IgD-negative memory B cell (primary cell): ENCODE measurements at regions not wholly inside any gene's neighbourhood (a gene's known extent, or its start where the extent isn't known, plus 50 kb on each side); places are given as distances from the start of the nearest gene placed in this dataset.

Experiments used
- H3K27ac Mint-ChIP-seq, 3 donors: one replicate each; pipeline ENCODE4 v1.8.0; 2020 to 2022; ENCODE audit warnings: mild to moderate bottlenecking in 3 of 3, mixed read lengths in 3 of 3, moderate library complexity in 1 of 3
- H3K27me3 Mint-ChIP-seq: one replicate; pipeline ENCODE4 v1.8.0; 2021; ENCODE audit warnings: mixed read lengths
- H3K36me3 Mint-ChIP-seq: one replicate; pipeline ENCODE4 v1.8.0; 2020; ENCODE audit warnings: mild to moderate bottlenecking, mixed read lengths
- H3K4me1 Mint-ChIP-seq, 3 donors: one replicate each; pipeline ENCODE4 v1.8.0; 2020 to 2022; ENCODE audit warnings: mixed read lengths in 3 of 3, mild to moderate bottlenecking in 1 of 3
- H3K4me3 Mint-ChIP-seq, 4 donors: one replicate each; pipeline ENCODE4 v1.8.0; 2020 to 2022; ENCODE audit warnings: mild to moderate bottlenecking in 4 of 4, mixed read lengths in 4 of 4, moderate library complexity in 3 of 4
- H3K9me3 Mint-ChIP-seq, 3 donors: one replicate each; pipeline ENCODE4 v1.8.0; 2020 to 2021; ENCODE audit warnings: mixed read lengths in 3 of 3, mild to moderate bottlenecking in 1 of 3

GRCh38 chr3:159520638-159521037 lies 468.0 kb upstream of the IL12A start:
- Mint-ChIP-seq H3K27ac (no peak overlapping the region), H3K4me1 (no peaks in the 10 kb centered on the region), H3K36me3 (no peaks in the 10 kb centered on the region), H3K4me3 (no peak overlapping the region), H3K9me3 (no peaks in the 10 kb centered on the region), H3K27me3 (no peaks in the 10 kb centered on the region)

- Mint-ChIP-seq H3K27me3 (no peaks in the 10 kb centered on the region), H3K27ac (no peak overlapping the region), H3K4me1 (no peaks in the 10 kb centered on the region), H3K4me3 (no peak overlapping the region), H3K9me3 (no peaks in the 10 kb centered on the region), H3K36me3 (no peaks in the 10 kb centered on the region)
Observed at GRCh38 chr3:159522276-159522675, 466.4 kb upstream of the IL12A start.

GRCh38 chr3:159528251-159528895 lies 460.3 kb upstream of the IL12A start:
- H3K27me3 Mint-ChIP-seq, result no peaks in the 10 kb centered on the region

DNA sequence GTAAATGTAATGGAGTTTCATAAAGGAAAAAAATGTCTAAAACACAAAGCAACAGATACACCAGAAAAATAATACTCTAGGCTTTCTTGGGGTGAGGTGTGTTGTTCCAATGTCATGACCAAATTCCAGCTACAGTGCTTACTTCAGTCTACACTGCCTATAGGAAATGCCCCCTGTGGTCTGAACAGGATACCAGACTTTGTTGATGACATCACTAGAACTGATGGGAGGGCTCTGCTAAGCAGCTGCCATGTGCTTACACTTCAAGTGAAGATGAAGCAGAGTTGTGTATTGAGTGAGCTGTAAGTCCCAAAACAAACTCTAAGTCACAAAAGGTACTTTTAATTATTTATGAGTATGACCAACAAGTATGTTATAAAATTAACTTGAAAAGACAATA lies 456.1 kb upstream of the IL12A start:
- Mint-ChIP-seq H3K4me3 (no peak overlapping the region), H3K4me1 (peaks cover 0 to 1% (median 0%) of the 10 kb centered on the region in 3 donors), H3K27me3 (no peaks in the 10 kb centered on the region), H3K36me3 (no peaks in the 10 kb centered on the region), H3K9me3 (no peaks in the 10 kb centered on the region), H3K27ac (no peak overlapping the region)

More at GRCh38 chr3:159528251-159528895, 460.3 kb upstream of the IL12A start:
- no peak overlapping the region for H3K4me3 Mint-ChIP-seq
- H3K36me3 Mint-ChIP-seq, result no peaks in the 10 kb centered on the region
- no peak overlapping the region for H3K27ac Mint-ChIP-seq
- no peaks in the 10 kb centered on the region for H3K9me3 Mint-ChIP-seq
- peaks cover 0 to 1% (median 0%) of the 10 kb centered on the region in 3 donors for H3K4me1 Mint-ChIP-seq

GRCh38 chr3:159534496-159534895 lies 454.1 kb upstream of the IL12A start:
- no peak overlapping the region for H3K27ac Mint-ChIP-seq
- H3K27me3 Mint-ChIP-seq, result no peaks in the 10 kb centered on the region
- H3K36me3 Mint-ChIP-seq, result no peaks in the 10 kb centered on the region
- H3K4me1 Mint-ChIP-seq, result peaks cover 0 to 1% (median 0%) of the 10 kb centered on the region in 3 donors
- no peaks in the 10 kb centered on the region for H3K9me3 Mint-ChIP-seq
- H3K4me3 Mint-ChIP-seq, result no peak overlapping the region

- no peaks in the 10 kb centered on the region for H3K9me3 Mint-ChIP-seq
- H3K4me1 Mint-ChIP-seq, result no peaks in the 10 kb centered on the region
- no peak overlapping the region for H3K4me3 Mint-ChIP-seq
- H3K27me3 Mint-ChIP-seq, result no peaks in the 10 kb centered on the region
- no peak overlapping the region for H3K27ac Mint-ChIP-seq
- no peaks in the 10 kb centered on the region for H3K36me3 Mint-ChIP-seq
Observed at GRCh38 chr3:159536876-159537275, 451.8 kb upstream of the IL12A start.

DNA sequence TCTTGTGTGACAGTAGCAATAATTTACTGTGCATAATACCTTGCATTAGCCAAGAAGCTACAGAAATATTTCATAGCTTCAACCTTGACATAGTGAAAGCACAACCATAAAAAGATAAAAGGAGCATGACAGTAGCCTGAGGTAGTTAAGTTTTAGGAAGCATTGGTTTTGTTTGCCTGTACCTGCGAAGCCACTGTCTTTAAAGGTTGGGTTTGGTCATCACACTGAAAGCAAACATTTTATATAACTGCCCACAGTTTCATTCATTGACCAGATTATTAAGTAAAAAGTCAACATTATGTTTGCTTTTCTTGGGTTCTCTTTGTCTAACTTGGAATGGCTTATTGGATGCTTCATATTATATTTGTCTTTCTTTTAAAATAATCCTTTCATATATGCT lies 450.1 kb upstream of the IL12A start:
- Mint-ChIP-seq H3K4me3 (no peak overlapping the region), H3K27ac (no peak overlapping the region), H3K36me3 (no peaks in the 10 kb centered on the region), H3K27me3 (no peaks in the 10 kb centered on the region), H3K4me1 (no peaks in the 10 kb centered on the region), H3K9me3 (no peaks in the 10 kb centered on the region)

DNA sequence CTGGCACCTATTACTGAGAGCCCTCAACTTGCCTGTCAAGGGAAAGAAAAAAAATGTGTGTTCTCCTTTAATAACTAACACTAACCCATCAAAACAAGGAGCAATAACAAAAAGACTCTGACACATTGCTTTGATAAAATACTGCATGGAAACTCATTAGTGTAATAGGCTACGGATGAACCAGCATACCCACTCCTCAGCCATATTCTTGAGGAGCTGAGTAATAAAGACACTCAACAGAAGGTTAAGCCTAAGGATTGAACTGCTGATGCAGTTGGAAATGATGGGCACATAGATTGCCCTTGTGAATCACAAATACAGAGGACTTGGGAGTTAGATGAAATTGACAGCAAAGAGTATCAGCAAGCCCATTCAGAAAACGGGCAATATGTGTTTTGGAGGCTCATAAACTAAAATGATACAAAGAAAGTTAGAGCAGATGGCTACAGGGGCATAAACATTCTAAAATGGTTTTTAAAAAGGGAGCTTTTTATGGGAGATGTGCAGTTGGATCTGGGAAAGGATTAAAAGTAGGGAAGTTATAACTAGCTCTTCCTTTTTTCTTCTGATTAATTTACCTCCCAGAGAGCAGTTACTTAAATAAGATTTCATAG lies 447.6 kb upstream of the IL12A start:
- H3K4me3 Mint-ChIP-seq, result no peak overlapping the region
- H3K27me3 Mint-ChIP-seq, result no peaks in the 10 kb centered on the region
- no peaks in the 10 kb centered on the region for H3K9me3 Mint-ChIP-seq
- no peaks in the 10 kb centered on the region for H3K36me3 Mint-ChIP-seq
- no peaks in the 10 kb centered on the region for H3K4me1 Mint-ChIP-seq
- H3K27ac Mint-ChIP-seq, result no peak overlapping the region

DNA sequence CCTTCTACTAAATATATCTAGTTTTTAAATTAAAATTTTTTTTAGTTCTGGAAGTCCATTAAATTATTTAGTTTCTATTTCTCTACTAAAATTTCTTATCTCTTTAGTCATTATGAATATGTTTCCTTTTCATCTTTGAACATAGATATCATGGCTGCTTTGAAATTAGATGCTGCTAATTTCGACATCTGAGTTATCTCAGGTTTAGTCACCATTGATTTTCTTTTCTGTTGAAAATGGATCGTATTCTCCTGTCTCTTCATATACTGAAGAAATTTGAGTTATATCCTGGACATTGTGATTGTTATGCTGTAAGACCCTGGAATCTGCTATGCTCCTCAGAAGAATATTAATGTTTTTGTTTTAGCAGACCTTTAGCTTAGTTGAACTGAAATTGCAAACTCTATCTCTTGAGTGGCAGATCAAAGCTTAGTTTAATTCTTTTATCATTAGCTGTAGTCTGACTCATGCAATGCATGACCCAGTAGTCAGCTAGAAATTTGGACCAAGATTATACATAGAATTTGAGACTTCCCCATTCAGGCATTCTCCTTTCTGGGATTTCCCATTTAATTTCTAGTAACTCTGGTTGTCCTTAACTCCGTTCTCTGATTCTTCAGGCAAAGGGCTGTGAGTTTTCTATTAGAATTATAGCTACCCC lies 439.8 kb upstream of the IL12A start:
- Mint-ChIP-seq H3K9me3 (peaks cover 2 to 8% (median 4%) of the 10 kb centered on the region in 3 donors), H3K27ac (no peak overlapping the region), H3K4me1 (no peaks in the 10 kb centered on the region), H3K4me3 (no peak overlapping the region), H3K27me3 (no peaks in the 10 kb centered on the region), H3K36me3 (no peaks in the 10 kb centered on the region)

- no peak overlapping the region for H3K4me3 Mint-ChIP-seq
- peaks cover 1% of the 10 kb centered on the region for H3K27me3 Mint-ChIP-seq
- H3K4me1 Mint-ChIP-seq, result no peaks in the 10 kb centered on the region
- peaks cover 0 to 4% (median 0%) of the 10 kb centered on the region in 3 donors for H3K9me3 Mint-ChIP-seq
- peak overlapping the region in 1 of 3 donors; percentile 10 for H3K27ac Mint-ChIP-seq
- no peaks in the 10 kb centered on the region for H3K36me3 Mint-ChIP-seq
Observed at GRCh38 chr3:159555205-159555604, 433.4 kb upstream of the IL12A start.

- H3K4me1 Mint-ChIP-seq, result no peaks in the 10 kb centered on the region
- no peak overlapping the region for H3K4me3 Mint-ChIP-seq
- H3K36me3 Mint-ChIP-seq, result no peaks in the 10 kb centered on the region
- no peak overlapping the region for H3K27ac Mint-ChIP-seq
- peaks cover 0 to 2% (median 0%) of the 10 kb centered on the region in 3 donors for H3K9me3 Mint-ChIP-seq
- peaks cover 1% of the 10 kb centered on the region for H3K27me3 Mint-ChIP-seq
Observed at GRCh38 chr3:159559771-159560170, 428.9 kb upstream of the IL12A start.

DNA sequence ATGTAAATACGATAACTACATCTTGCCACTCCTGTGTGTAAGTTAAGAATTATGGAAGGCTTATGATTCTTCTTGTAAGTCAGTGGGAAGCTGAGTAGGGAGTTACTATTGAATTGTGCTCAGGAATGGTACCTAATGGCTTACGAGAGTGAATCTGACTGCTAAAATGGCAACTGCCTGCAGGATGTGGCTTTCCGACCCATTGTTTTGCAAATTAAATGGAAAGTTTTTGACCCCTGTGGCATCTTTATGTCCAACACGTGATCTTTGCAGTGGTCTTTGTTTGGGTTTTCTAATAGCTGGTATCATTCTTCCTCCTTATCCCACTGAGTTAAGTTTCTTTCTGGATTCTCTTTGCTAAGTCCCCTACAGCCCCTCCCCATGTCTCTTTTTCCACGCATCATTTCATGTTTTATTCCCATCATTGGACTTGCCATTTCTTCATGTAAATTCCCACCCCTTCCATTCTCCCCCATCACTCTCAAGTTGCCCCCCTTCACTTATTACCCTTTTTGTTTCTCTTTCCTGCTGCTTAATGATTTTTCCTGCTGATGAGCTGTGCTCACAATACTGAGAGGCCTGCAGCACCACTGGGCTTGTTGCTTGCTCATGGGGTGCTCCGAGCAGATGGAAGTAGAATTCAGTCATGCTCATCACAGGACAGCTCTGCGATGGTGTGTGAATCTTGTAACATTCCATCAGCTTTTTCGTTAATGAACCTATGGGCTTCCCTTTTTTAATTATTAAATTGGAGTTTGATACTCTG lies 428.2 kb upstream of the IL12A start:
- H3K9me3 Mint-ChIP-seq, result peaks cover 0 to 2% (median 0%) of the 10 kb centered on the region in 3 donors
- H3K27me3 Mint-ChIP-seq, result peaks cover 1% of the 10 kb centered on the region
- H3K4me1 Mint-ChIP-seq, result no peaks in the 10 kb centered on the region
- no peak overlapping the region for H3K27ac Mint-ChIP-seq
- no peak overlapping the region for H3K4me3 Mint-ChIP-seq
- no peaks in the 10 kb centered on the region for H3K36me3 Mint-ChIP-seq

DNA sequence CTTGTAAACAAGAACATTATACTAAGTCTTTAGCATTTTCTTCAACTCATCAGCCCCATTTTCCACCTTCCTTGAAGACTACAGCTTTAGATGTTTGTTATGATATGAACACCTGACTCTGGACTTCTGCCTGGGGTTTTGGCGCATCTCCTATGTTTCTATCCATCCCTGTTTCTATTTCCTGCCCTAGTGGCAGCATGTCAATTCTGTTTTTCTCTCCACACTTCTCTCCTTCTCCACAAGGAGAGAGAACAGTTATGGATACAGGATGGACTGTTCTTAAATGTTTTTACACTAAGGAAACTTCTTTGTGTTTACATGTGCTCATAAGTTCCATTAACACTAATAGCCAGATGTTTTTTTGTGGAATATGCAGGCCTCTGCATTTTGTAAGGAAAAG lies 423.3 kb upstream of the IL12A start:
- no peak overlapping the region for H3K27ac Mint-ChIP-seq
- no peak overlapping the region for H3K4me3 Mint-ChIP-seq
- peaks cover 3% of the 10 kb centered on the region for H3K36me3 Mint-ChIP-seq
- H3K9me3 Mint-ChIP-seq, result peaks cover 0 to 3% (median 2%) of the 10 kb centered on the region in 3 donors
- H3K27me3 Mint-ChIP-seq, result no peaks in the 10 kb centered on the region
- H3K4me1 Mint-ChIP-seq, result no peaks in the 10 kb centered on the region

GRCh38 chr3:159583662-159584061 lies 405.0 kb upstream of the IL12A start:
- Mint-ChIP-seq H3K4me1 (no peaks in the 10 kb centered on the region), H3K27ac (no peak overlapping the region), H3K27me3 (no peaks in the 10 kb centered on the region), H3K4me3 (no peak overlapping the region), H3K36me3 (no peaks in the 10 kb centered on the region), H3K9me3 (no peaks in the 10 kb centered on the region)

DNA sequence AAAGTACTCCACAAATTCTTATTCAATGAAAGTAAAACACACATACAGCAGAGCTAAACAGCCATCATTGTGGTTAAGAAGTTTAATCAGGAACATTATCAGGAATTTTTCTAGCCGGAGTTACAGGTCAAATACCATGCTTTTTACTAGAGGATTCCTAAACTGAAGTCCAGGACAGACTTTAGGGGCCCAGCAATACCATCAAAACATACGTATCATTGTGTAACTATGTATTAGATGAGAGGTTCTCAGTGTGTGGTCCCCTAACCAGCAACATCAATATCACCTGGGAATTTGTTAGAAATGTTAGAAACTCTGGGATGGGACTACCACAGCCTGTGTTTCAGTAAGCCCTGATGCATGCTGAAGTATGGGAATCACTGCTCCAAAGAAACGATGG lies 404.2 kb upstream of the IL12A start:
- H3K36me3 Mint-ChIP-seq, result no peaks in the 10 kb centered on the region
- no peaks in the 10 kb centered on the region for H3K4me1 Mint-ChIP-seq
- no peaks in the 10 kb centered on the region for H3K27me3 Mint-ChIP-seq
- H3K9me3 Mint-ChIP-seq, result peaks cover 0 to 2% (median 0%) of the 10 kb centered on the region in 3 donors
- no peak overlapping the region for H3K4me3 Mint-ChIP-seq
- no peak overlapping the region for H3K27ac Mint-ChIP-seq
